Effector memory CD8-positive, alpha-beta T cell (primary cell): ENCODE measurements at regions not wholly inside any gene's neighbourhood (a gene's known extent, or its start where the extent isn't known, plus 50 kb on each side); places are given as distances from the start of the nearest gene placed in this dataset.

Experiments
- ATAC-seq: fragments of 150-1000 bp; cut with Tn5 transposase; replicated peaks from 2 replicates; pipeline ENCODE4 v1.10.0; 2021; ENCODE audit warnings: mild to moderate bottlenecking, moderate library complexity
- DNase-seq, 3 experiments: peaks; one replicate each; pipeline ENCODE4 v3.0.0; 2021
- H3K27ac Mint-ChIP-seq, 2 donors: one replicate each; pipeline ENCODE4 v1.8.0; 2022; ENCODE audit warnings: mild to moderate bottlenecking in 2 of 2, mixed read lengths in 2 of 2, moderate library complexity in 2 of 2
- H3K27me3 Mint-ChIP-seq, 2 donors: one replicate each; pipeline ENCODE4 v1.8.0; 2022; ENCODE audit warnings: mixed read lengths in 2 of 2
- H3K36me3 Mint-ChIP-seq: one replicate; pipeline ENCODE4 v1.8.0; 2022; ENCODE audit warnings: mild to moderate bottlenecking, moderate library complexity, mixed read lengths; ENCODE audit not compliant: insufficient read depth
- H3K4me1 Mint-ChIP-seq, 2 donors: one replicate each; pipeline ENCODE4 v1.8.0; 2022; ENCODE audit warnings: low read depth in 2 of 2, mixed read lengths in 2 of 2
- H3K4me3 Mint-ChIP-seq, 2 donors: one replicate each; pipeline ENCODE4 v1.8.0; 2022; ENCODE audit warnings: mild to moderate bottlenecking in 2 of 2, mixed read lengths in 2 of 2, moderate library complexity in 2 of 2
- H3K9me3 Mint-ChIP-seq, 2 donors: one replicate each; pipeline ENCODE4 v1.8.0; 2022; ENCODE audit warnings: mixed read lengths in 2 of 2

DNA sequence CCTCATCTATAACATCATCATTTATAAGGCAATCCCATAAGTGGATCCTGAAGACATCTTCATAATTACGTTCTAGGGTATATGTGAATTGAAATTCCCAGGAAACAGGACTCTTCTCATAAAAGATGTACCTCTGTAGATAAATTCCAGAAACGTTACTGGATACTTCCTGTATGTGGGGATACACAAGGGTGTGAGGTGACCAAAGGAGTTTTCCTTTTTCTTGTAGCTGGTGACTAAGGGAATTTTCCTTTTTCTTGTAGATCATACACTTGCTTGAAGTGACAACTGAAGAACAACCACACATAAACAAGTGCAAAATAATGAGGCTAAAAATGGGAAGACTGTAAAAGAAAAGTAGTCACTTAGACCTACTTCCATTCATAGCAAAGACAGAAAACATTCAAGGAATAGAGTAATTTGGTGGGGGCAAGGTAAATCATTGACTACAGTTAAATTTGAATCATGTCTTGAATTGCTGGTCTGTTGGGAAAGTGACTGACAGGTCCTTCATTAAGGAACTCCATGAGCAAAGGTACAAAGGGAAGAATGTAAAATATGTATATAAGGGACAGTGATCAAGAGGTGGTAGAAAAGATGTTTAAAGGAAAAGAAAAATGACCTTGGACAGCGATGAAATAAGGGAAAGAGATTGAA is 53.2 kb upstream of the UBE2E3 start:
- ATAC-seq (no peak), DNase-seq (no peak)
- Mint-ChIP-seq H3K27me3 (peaks cover 11 to 18% of the 10 kb centered on the region in 2 donors), H3K4me1 (no peaks in the 10 kb centered on the region), H3K27ac (no peak overlapping the region), H3K4me3 (no peak overlapping the region), H3K9me3 (no peaks in the 10 kb centered on the region), H3K36me3 (no peaks in the 10 kb centered on the region)

DNA sequence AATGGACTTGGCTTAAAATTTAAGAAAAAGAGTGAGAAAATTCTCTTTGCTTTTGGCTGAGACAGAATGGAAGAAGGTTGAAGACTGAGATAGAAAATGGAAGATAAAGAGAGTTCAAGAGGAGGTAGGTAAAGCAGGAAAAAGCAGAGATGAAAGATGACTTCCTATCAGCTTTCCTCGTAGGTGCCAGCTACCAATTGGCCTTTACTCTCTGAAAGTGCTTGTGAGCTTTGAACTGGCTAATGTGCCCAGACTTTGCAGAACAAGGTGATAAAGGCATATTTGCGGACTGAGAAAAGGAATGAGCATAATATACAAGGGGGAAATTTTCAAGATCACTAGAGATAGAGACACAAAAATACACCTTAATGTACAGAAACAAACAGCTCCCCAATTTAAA is 54.7 kb upstream of the UBE2E3 start:
- no peaks in the 10 kb centered on the region for H3K36me3 Mint-ChIP-seq

DNA sequence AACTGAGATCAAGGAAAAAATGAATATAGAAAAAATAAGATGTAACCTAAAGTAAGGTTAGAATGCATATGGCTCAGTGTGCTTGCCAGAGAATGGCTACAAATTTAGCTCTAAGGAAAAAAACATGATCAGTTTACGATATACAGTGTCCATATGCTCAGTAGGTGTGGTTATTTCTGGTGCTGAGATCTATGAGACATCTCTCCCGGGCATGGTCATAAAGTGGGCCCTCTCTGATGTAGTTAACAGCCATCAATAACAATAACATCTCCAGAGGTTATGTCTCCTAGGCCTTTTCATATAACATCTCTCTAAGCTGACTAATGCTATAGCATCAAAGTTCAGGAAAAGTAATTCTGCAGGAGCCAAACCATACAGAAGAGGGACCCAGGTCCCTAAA is 56.3 kb upstream of the UBE2E3 start:
- Mint-ChIP-seq H3K4me3 (no peak overlapping the region), H3K27ac (no peak overlapping the region), H3K4me1 (no peaks in the 10 kb centered on the region), H3K36me3 (no peaks in the 10 kb centered on the region), H3K27me3 (peaks cover 22 to 29% of the 10 kb centered on the region in 2 donors), H3K9me3 (no peaks in the 10 kb centered on the region)
- DNase-seq (no peak), ATAC-seq (no peak)

More for the DNA sequence above, 54.7 kb upstream of the UBE2E3 start:
- Mint-ChIP-seq H3K9me3 (no peaks in the 10 kb centered on the region), H3K27me3 (peaks cover 11 to 24% of the 10 kb centered on the region in 2 donors), H3K27ac (no peak overlapping the region), H3K4me1 (no peaks in the 10 kb centered on the region), H3K4me3 (no peak overlapping the region)
- ATAC-seq, result no peak
- no peak for DNase-seq

DNA sequence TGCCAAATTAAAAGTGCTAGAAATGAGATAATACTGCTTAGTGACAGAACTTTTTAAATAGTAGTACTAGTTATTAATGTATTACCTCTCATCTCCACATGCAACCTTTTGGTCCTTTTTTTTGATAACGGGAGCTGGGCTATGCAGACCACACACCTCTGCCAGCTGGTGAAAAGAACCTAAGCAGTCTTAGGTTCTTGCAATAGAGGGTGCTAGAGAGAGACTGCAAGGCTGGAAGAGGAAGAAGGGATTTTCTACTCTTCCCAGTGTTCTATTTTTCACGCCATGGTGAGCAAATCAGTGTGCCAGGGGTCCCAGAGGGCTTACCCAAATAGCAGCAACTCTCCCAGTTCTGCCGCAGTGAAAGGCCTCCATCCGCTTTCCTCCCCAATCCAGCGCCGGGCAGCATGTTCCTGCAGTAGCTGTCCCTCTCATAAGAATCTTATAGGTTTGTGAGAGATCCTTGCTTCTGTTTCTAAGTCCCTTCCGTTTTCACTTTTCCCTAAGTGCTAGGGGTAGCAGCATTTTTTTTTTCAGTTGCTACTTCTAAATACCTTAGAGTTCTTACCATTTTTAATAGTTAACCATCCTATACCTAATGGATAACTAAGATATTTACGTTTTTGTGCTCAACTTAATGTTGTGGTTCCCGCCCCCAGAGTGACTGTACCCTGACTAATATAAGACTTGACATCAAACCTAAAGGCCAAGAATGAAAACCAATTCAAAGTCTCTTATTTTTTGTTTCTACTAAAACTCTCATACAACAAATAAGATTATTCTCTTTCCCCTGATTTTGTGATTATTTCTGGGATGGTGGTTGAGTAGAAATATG is 69.4 kb upstream of the UBE2E3 start:
- peaks cover 22 to 26% of the 10 kb centered on the region in 2 donors for H3K27me3 Mint-ChIP-seq
- no peaks in the 10 kb centered on the region for H3K36me3 Mint-ChIP-seq
- ATAC-seq, result no peak
- no peak overlapping the region for H3K4me3 Mint-ChIP-seq
- no peaks in the 10 kb centered on the region for H3K9me3 Mint-ChIP-seq
- no peaks in the 10 kb centered on the region for H3K4me1 Mint-ChIP-seq
- DNase-seq, result no peak
- no peak overlapping the region for H3K27ac Mint-ChIP-seq

DNA sequence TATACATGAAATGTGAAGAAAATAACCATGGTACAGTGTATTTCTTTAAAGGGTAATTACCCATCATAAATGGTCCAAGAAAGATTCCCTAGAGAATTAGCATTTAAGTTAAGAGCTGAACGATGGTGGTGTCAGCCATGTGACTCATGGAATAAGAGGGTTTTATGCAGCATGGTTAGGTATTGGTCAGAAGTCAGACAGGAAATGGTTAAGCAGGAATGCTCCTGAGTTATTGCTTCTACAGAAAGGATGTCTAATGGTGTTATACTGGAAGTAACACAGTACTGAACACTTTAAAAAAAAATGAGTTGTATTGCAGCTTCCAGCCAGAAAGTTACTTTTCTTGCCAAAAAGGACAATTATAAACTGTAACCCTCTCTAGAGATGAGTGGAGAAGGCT is 72.7 kb upstream of the UBE2E3 start:
- no peak overlapping the region for H3K27ac Mint-ChIP-seq
- H3K9me3 Mint-ChIP-seq, result no peaks in the 10 kb centered on the region
- DNase-seq (no peak), ATAC-seq (no peak)
- H3K4me1 Mint-ChIP-seq, result no peaks in the 10 kb centered on the region
- H3K4me3 Mint-ChIP-seq, result no peak overlapping the region
- no peaks in the 10 kb centered on the region for H3K36me3 Mint-ChIP-seq
- peaks cover 11 to 32% of the 10 kb centered on the region in 2 donors for H3K27me3 Mint-ChIP-seq

DNA sequence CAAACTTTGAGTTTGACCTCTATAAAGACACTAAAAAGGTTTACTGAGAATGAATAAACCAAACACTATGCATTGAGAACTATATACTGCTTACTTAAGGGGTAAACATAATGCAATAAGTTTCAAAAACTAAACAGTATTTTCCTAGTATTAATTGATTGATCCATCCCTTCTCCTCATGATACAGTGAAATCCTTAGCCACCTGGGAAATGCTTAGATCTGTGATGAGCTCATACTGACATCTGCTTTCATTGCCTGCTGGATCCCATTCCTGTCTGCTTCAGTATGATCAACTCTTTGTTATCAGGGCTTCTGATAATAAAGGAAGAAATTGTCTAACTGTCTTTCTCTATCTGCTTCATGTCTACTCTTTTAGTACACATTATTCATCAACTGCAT is 74.9 kb upstream of the UBE2E3 start:
- H3K9me3 Mint-ChIP-seq, result no peaks in the 10 kb centered on the region
- no peaks in the 10 kb centered on the region for H3K4me1 Mint-ChIP-seq
- ATAC-seq (no peak), DNase-seq (no peak)
- H3K27ac Mint-ChIP-seq, result no peak overlapping the region
- no peak overlapping the region for H3K4me3 Mint-ChIP-seq
- no peaks in the 10 kb centered on the region for H3K36me3 Mint-ChIP-seq
- peaks cover 20 to 44% of the 10 kb centered on the region in 2 donors for H3K27me3 Mint-ChIP-seq

DNA sequence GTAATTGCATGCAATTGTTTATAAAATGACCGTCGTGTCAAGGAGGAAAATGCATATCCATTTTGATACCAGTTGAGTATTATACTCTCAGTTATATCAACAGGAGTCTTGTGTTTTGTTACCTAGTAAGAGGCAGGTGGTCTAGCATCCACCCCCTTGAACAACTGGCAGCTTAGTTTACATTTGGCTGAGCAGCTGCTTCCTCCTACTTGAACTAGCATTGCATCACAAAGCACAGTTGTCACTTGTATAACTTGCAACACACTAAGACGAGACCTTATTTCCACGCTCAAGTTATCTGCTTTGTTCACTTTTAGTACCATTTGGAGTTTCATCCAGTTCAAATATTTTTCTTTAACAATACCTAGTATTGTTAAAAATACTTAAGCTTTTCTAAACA is 75.4 kb upstream of the UBE2E3 start:
- H3K9me3 Mint-ChIP-seq, result no peaks in the 10 kb centered on the region
- H3K27ac Mint-ChIP-seq, result no peak overlapping the region

DNA sequence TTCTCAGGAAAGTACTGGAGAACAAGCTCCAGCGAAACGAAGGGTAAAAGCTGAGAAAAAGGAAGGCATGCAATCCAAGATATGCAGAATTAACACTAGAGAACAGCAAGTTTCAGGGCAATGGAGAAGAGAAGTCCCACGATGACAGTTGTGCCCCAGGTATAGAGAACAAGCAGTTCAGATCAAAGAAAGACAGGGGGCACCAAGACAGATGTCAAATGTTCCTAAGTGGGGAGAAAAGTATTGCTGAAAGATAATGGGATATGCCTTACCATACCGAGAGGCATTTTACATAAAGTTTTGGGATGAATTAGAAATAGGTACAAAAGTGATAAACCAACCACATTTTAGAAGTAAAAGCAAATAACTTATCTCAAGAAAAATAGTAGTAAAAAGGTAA is 79.1 kb upstream of the UBE2E3 start:
- H3K4me3 Mint-ChIP-seq, result no peak overlapping the region

More for the DNA sequence above, 75.4 kb upstream of the UBE2E3 start:
- no peaks in the 10 kb centered on the region for H3K4me1 Mint-ChIP-seq
- no peak for ATAC-seq
- no peak for DNase-seq
- H3K4me3 Mint-ChIP-seq, result no peak overlapping the region
- peaks cover 20 to 44% of the 10 kb centered on the region in 2 donors for H3K27me3 Mint-ChIP-seq
- no peaks in the 10 kb centered on the region for H3K36me3 Mint-ChIP-seq

DNA sequence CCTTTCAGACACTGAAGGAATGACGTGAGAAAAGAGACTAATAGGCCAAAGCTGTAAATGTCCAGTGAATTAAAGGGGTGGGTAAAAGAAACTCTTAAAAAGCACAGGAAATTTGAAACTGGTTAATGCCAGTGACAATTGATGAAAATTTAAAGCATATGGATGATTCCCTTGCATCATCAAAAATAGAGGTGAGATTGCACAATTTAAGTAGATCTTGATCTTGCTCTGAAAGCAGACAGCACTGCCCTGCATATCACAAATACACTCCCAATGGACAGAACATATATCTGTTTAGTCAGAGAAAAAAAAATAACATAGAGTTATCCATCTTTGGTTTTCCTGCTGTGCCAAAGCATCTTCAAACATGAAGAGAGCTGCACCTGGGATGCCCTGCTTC is 86.7 kb upstream of the UBE2E3 start:
- H3K36me3 Mint-ChIP-seq, result no peaks in the 10 kb centered on the region
- DNase-seq (no peak), ATAC-seq (no peak)
- no peak overlapping the region for H3K4me3 Mint-ChIP-seq
- H3K9me3 Mint-ChIP-seq, result no peaks in the 10 kb centered on the region
- no peak overlapping the region for H3K27ac Mint-ChIP-seq
- peaks cover 12 to 15% of the 10 kb centered on the region in 2 donors for H3K27me3 Mint-ChIP-seq
- no peaks in the 10 kb centered on the region for H3K4me1 Mint-ChIP-seq

More for the DNA sequence above, 79.1 kb upstream of the UBE2E3 start:
- no peak overlapping the region for H3K27ac Mint-ChIP-seq
- DNase-seq (no peak), ATAC-seq (no peak)
- no peaks in the 10 kb centered on the region for H3K9me3 Mint-ChIP-seq
- no peaks in the 10 kb centered on the region for H3K36me3 Mint-ChIP-seq
- peaks cover 18 to 51% of the 10 kb centered on the region in 2 donors for H3K27me3 Mint-ChIP-seq
- H3K4me1 Mint-ChIP-seq, result no peaks in the 10 kb centered on the region

DNA sequence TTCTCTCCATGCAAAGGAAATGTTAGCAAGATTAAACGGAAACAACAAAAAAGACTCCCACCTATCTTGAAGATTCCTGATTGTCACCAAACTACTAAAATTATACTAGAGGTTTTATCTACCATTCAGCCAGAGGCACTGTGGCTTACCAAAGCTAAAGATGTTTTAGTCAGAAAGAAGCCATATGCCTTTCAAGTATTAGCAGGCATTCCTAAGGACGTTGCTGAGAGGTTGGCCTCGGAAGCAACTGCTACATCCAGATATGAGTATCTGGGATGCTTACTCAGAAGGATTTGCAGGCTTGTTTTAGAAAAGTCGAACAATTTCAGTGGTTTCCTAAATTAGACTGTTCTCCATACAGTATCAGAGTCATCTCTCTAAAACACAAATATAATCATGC is 88.3 kb upstream of the UBE2E3 start:
- Mint-ChIP-seq H3K9me3 (no peaks in the 10 kb centered on the region), H3K27me3 (peaks cover 11 to 15% of the 10 kb centered on the region in 2 donors), H3K27ac (no peak overlapping the region), H3K4me3 (no peak overlapping the region), H3K4me1 (no peaks in the 10 kb centered on the region), H3K36me3 (no peaks in the 10 kb centered on the region)
- no peak for ATAC-seq
- no peak for DNase-seq

DNA sequence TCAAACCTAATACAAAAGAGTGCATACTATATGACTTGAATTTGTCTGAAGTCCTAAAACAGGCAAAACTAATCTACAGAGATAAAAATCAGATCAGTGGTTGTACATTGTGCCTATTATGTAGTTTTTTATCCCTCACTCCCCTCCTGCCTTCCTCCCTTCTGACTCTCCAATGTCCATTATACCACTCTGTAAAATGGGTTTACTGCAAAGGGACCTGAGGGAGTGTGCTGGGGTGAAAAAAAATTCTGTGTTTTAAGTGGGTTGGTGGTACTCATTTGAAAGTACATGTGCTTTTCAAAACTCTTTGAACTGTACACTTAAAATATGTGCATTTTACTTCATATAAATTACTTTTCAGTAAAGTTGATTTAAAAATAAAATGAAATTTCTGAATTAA is 89.0 kb upstream of the UBE2E3 start:
- Mint-ChIP-seq H3K27ac (no peak overlapping the region), H3K4me1 (no peaks in the 10 kb centered on the region), H3K27me3 (peaks cover 3 to 14% of the 10 kb centered on the region in 2 donors), H3K36me3 (no peaks in the 10 kb centered on the region), H3K4me3 (no peak overlapping the region), H3K9me3 (no peaks in the 10 kb centered on the region)
- DNase-seq (no peak), ATAC-seq (no peak)

DNA sequence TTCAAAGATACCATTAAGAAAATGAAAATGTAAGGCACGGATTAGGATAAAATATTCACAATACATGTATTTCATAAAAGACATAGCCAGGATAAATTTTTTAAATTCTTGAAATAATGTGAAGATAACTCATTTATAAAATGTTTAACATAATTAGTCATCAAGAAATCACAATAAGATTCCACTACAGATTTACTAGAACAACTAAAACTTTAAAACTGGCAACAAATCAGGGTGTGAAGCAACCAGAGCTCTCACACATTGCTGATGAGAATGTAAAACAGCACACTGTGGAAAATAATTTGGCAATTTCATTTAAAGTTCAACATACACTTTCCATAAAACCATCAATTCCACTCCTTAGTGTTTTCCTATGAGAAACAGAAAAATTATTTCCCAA is 89.6 kb upstream of the UBE2E3 start:
- H3K27ac Mint-ChIP-seq, result no peak overlapping the region
- DNase-seq (no peak), ATAC-seq (no peak)
- no peaks in the 10 kb centered on the region for H3K4me1 Mint-ChIP-seq
- H3K4me3 Mint-ChIP-seq, result no peak overlapping the region
- peaks cover 0 to 18% of the 10 kb centered on the region in 2 donors for H3K27me3 Mint-ChIP-seq
- H3K36me3 Mint-ChIP-seq, result no peaks in the 10 kb centered on the region
- no peaks in the 10 kb centered on the region for H3K9me3 Mint-ChIP-seq

DNA sequence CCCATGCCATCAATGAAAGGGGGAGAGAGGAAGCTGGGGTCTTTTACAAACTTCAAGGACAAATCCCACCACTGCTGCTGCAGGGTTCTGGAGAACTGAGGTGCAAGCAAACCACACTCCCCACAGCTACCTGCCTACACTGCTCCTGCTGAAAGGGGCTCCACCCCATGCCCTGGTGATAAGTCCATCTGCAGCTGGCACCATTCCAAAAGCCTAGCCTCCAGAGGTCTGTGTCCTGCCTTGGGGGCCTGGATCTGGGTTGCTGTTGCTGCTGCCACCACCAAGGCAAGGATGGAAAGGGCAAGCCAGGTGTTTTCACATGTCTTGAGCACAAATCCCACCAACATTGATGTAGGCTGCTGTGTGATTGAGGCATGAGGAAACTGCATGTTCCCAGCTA is 97.4 kb upstream of the UBE2E3 start:
- H3K27ac Mint-ChIP-seq, result no peak overlapping the region
- H3K9me3 Mint-ChIP-seq, result no peaks in the 10 kb centered on the region
- H3K4me1 Mint-ChIP-seq, result no peaks in the 10 kb centered on the region
- no peak overlapping the region for H3K4me3 Mint-ChIP-seq
- ATAC-seq, result no peak
- no peak for DNase-seq
- H3K27me3 Mint-ChIP-seq, result peaks cover 8 to 34% of the 10 kb centered on the region in 2 donors
- peaks cover 4% of the 10 kb centered on the region for H3K36me3 Mint-ChIP-seq

DNA sequence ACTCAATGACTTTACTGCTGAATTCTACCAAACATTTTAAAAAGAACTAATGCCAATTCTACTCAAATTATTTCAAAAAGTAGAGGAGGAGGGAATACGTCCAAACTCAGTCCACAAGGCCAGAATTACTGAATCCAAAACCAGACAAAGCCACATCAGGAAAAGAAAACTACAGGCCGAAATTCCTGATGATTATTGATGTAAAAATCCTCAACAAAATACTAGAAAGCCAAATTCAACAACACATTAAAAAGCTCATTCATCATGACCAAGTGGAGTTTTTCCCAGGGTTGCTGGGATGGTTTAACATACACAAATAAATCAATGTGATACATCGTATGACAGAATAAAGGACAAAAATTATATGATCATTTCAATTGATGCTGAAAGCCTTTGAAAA is 103.9 kb upstream of the UBE2E3 start:
- Mint-ChIP-seq H3K36me3 (no peaks in the 10 kb centered on the region), H3K27ac (no peak overlapping the region)
- DNase-seq, result no peak

More for the DNA sequence above, 103.9 kb upstream of the UBE2E3 start:
- no peaks in the 10 kb centered on the region for H3K4me1 Mint-ChIP-seq
- H3K9me3 Mint-ChIP-seq, result no peaks in the 10 kb centered on the region
- ATAC-seq, result no peak
- H3K4me3 Mint-ChIP-seq, result no peak overlapping the region
- peaks cover 45 to 54% of the 10 kb centered on the region in 2 donors for H3K27me3 Mint-ChIP-seq
